ENCODE measurements at regions not wholly inside any gene's neighbourhood (a gene's known extent, or its start where the extent isn't known, plus 50 kb on each side); places are given as distances from the start of the nearest gene placed in this dataset.

GRCh38 chr5:152290181-152290580 is 114.9 kb downstream of the NMUR2 start:
- ChIA-PET RAD21 (ENCODE audit: unreplicated experiment) (no interaction called here), SMC1A (ENCODE audit: uncharacterized antibody, unreplicated experiment) (no interaction called here), CTCF (interaction anchor here (0.6 kb wide), 1 partner anchor 515 kb away, joined by 4 read pairs; no protein-coding TSS in a partner anchor), POLR2A (no interaction called here)
- BruUV-seq (replicated peaks): no TSS peak
- no peak for FAIRE-seq
- Histone ChIP-seq H3K9ac (ENCODE audit: control insufficient read depth, insufficient read depth, low read length) (no peak overlapping the region), H4K20me1 (ENCODE audit: control insufficient read depth, insufficient read depth) (no peaks in the 10 kb centered on the region), H3K9me3 (replicated peaks; ENCODE audit: control insufficient read depth, insufficient read depth, low read length) (no peaks in the 10 kb centered on the region), H3K4me2 (ENCODE audit: control insufficient read depth, insufficient read depth) (no peak overlapping the region), H3K79me2 (ENCODE audit: control insufficient read depth, insufficient read depth, low read length) (no peaks in the 10 kb centered on the region), H3K27ac (ENCODE audit: control insufficient read depth, insufficient read depth) (no peak overlapping the region), H3K27me3 (replicated peaks in 1 of 2; ENCODE audit: control insufficient read depth in 2 of 2, insufficient read depth in 2 of 2, low read length in 1 of 2) (no peaks in the 10 kb centered on the region), H3K4me3 (no peak overlapping the region), H2AFZ (ENCODE audit: control insufficient read depth, low read depth, low read length) (no peak overlapping the region), H3K36me3 (ENCODE audit: control insufficient read depth in 2 of 2, insufficient read depth in 2 of 2, low read length in 1 of 2) (no peaks in the 10 kb centered on the region), H3K4me1 (ENCODE audit: control insufficient read depth, insufficient read depth, low read length) (no peaks in the 10 kb centered on the region)
- TF ChIP-seq MYC (IDR thresholded peaks at IDR 0.05; ENCODE audit: insufficient read depth, insufficient read length, insufficient replicate concordance, low read length, severe bottlenecking) (no peak), SMC3 (IDR thresholded peaks at IDR 0.05; ENCODE audit: borderline replicate concordance, low read length) (no peak), BCLAF1 (IDR thresholded peaks at IDR 0.05) (no peak), SMAD1 (IDR thresholded peaks at IDR 0.05; ENCODE audit: low read depth, partially characterized antibody) (no peak), YBX1 (IDR thresholded peaks at IDR 0.05) (no peak), BCL11A (IDR thresholded peaks at IDR 0.05; ENCODE audit: low read depth, low read length) (no peak), SUPT20H (IDR thresholded peaks at IDR 0.05; ENCODE audit: borderline replicate concordance, control insufficient read depth, low read depth, low read length) (no peak), YY1 (IDR thresholded peaks at IDR 0.05; ENCODE audit: low read depth, low read length) (no peak), IKZF2 (IDR thresholded peaks at IDR 0.05) (no peak), GATAD2B (conservative IDR thresholded peaks at IDR 0.05; ENCODE audit: low read depth) (no peak)
- in situ Hi-C loops (cut with MboI): no loop called here
- ATAC-seq: no peak
- no peak for DNase-seq (ENCODE audit: low read depth, low spot score)
- WGBS (ENCODE audit: insufficient coverage, insufficient replicate concordance, low lambda C conversion rate, missing lambda C conversion rate): 11% methylated on average over 5 of the region's 5 CpGs
- intact Hi-C loops (cut with micrococcal nuclease; ENCODE audit: unreplicated experiment): no loop called here
